Choroid plexus epithelial cell (primary cell): ENCODE measurements at regions not wholly inside any gene's neighbourhood (a gene's known extent, or its start where the extent isn't known, plus 50 kb on each side); places are given as distances from the start of the nearest gene placed in this dataset.

Experiments
- DNase-seq: peaks from one replicate; pipeline ENCODE4 v3.0.0-alpha.2; 2010; ENCODE audit warnings: low read depth
- H3K4me3 ChIP-seq: 2 replicates; pipeline ENCODE4 v1.5.1; 2011; ENCODE audit warnings: low read depth, mild to moderate bottlenecking, control low read depth, low read length, moderate library complexity
- CTCF ChIP-seq: conservative IDR thresholded peaks from 2 replicates; pipeline ENCODE4 v1.5.1; 2011; ENCODE audit warnings: low read depth, mild to moderate bottlenecking, control low read depth, inconsistent platforms, low read length, moderate library complexity

GRCh38 chr7:16309129-16309528, 112.2 kb downstream of the CRPPA start:
- no peak for TF ChIP-seq CTCF
- no peak overlapping the region for H3K4me3 ChIP-seq
- DNase-seq, result no peak

- no peak overlapping the region for H3K4me3 ChIP-seq
- TF ChIP-seq CTCF, result no peak
- DNase-seq, result no peak
These were observed 120.0 kb downstream of the CRPPA start for GRCh38 chr7:16301291-16301690.

- DNase-seq, result no peak
- no peak overlapping the region for H3K4me3 ChIP-seq
- TF ChIP-seq CTCF, result no peak
These were observed 120.9 kb downstream of the CRPPA start for GRCh38 chr7:16300361-16300895.

GRCh38 chr7:16299853-16300252, 121.5 kb downstream of the CRPPA start:
- no peak for DNase-seq
- no peak for TF ChIP-seq CTCF
- H3K4me3 ChIP-seq, result no peak overlapping the region

GRCh38 chr7:16298221-16298620, 123.1 kb downstream of the CRPPA start:
- DNase-seq, result no peak
- no peak for TF ChIP-seq CTCF
- no peak overlapping the region for H3K4me3 ChIP-seq

- no peak for TF ChIP-seq CTCF
- H3K4me3 ChIP-seq, result no peak overlapping the region
- DNase-seq, result no peak
These were observed 125.8 kb downstream of the CRPPA start for GRCh38 chr7:16295558-16295957.

GRCh38 chr7:16293669-16294425, 127.5 kb downstream of the CRPPA start:
- H3K4me3 ChIP-seq, result no peak overlapping the region
- no peak for TF ChIP-seq CTCF
- no peak for DNase-seq
